ENCODE measurements at regions not wholly inside any gene's neighbourhood (a gene's known extent, or its start where the extent isn't known, plus 50 kb on each side); places are given as distances from the start of the nearest gene placed in this dataset.

- TF ChIP-seq CTCF (IDR thresholded peaks at IDR 0.05 in 2 of 3, conservative IDR thresholded peaks at IDR 0.05 in 1 of 3; ENCODE audit: control insufficient read depth in 2 of 3, extremely low read depth in 1 of 3, insufficient read depth in 1 of 3, low read depth in 3 of 3, low read length in 3 of 3) (no peak), LARP7 (IDR thresholded peaks at IDR 0.05) (no peak), ZNF592 (IDR thresholded peaks at IDR 0.05) (no peak), SMARCA5 (IDR thresholded peaks at IDR 0.05) (no peak), CREM (IDR thresholded peaks at IDR 0.05; ENCODE audit: low read depth) (no peak), ZNF384 (IDR thresholded peaks at IDR 0.05; ENCODE audit: borderline replicate concordance, low read depth, low read length) (no peak), BACH1 (IDR thresholded peaks at IDR 0.05; ENCODE audit: borderline replicate concordance) (no peak), ZNF687 (IDR thresholded peaks at IDR 0.05) (no peak), RAD21 (IDR thresholded peaks at IDR 0.05; ENCODE audit: insufficient read depth, low read depth, low read length) (no peak), MEF2A (IDR thresholded peaks at IDR 0.05; ENCODE audit: insufficient read depth, low read depth, low read length) (no peak), SUZ12 (IDR thresholded peaks at IDR 0.05; ENCODE audit: unreplicated experiment) (no peak)
- TF ChIP-seq, protein P1, sequence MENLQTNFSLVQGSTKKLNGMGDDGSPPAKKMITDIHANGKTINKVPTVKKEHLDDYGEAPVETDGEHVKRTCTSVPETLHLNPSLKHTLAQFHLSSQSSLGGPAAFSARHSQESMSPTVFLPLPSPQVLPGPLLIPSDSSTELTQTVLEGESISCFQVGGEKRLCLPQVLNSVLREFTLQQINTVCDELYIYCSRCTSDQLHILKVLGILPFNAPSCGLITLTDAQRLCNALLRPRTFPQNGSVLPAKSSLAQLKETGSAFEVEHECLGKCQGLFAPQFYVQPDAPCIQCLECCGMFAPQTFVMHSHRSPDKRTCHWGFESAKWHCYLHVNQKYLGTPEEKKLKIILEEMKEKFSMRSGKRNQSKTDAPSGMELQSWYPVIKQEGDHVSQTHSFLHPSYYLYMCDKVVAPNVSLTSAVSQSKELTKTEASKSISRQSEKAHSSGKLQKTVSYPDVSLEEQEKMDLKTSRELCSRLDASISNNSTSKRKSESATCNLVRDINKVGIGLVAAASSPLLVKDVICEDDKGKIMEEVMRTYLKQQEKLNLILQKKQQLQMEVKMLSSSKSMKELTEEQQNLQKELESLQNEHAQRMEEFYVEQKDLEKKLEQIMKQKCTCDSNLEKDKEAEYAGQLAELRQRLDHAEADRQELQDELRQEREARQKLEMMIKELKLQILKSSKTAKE (IDR thresholded peaks at IDR 0.05; ENCODE audit: low read depth, poor library complexity, severe bottlenecking), result no peak
Observed at GRCh38 chr15:31845791-31846190, 184.5 kb upstream of the CHRNA7 start (continued).

Measured in GM12878 (cell line).